ENCODE measurements at regions not wholly inside any gene's neighbourhood (a gene's known extent, or its start where the extent isn't known, plus 50 kb on each side); places are given as distances from the start of the nearest gene placed in this dataset.
"Not testable (repeated sequence)": the region's sequence is repeated elsewhere in the genome, so short reads cannot be mapped to it uniquely, and the experiment has no call there.

DNA sequence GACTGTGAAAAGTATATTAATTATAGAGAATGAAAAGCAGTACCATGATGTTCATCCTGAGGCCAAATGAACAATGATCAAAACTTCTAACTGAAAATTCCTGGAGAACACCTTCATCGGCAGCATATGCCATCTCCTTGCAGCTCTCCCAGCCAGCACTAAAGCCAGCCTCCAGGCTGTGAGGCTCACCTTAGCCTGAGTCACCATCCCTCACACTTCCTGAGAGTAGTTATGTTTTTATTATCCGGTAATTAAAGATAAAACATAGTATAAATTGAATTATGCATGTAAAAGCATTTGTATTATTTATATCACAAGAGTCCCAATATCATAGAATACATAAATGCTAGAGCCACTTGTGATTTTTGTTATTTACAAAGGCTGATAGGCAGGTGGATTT, 341.9 kb downstream of the BCL2L11 start:
- ATAC-seq; H3K36me3 ChIP-seq; FAIRE-seq; H3K27me3 ChIP-seq; H3K4me1 ChIP-seq; intact Hi-C loops (cut with DNase I); DNase-seq; H3K27ac ChIP-seq; H3K4me3 ChIP-seq; H3K9me3 ChIP-seq: not testable (repeated sequence)
- WGBS, 2 donors, result 20 to 53% methylated on average over 1 to 2 of the region's 2 CpGs

DNA sequence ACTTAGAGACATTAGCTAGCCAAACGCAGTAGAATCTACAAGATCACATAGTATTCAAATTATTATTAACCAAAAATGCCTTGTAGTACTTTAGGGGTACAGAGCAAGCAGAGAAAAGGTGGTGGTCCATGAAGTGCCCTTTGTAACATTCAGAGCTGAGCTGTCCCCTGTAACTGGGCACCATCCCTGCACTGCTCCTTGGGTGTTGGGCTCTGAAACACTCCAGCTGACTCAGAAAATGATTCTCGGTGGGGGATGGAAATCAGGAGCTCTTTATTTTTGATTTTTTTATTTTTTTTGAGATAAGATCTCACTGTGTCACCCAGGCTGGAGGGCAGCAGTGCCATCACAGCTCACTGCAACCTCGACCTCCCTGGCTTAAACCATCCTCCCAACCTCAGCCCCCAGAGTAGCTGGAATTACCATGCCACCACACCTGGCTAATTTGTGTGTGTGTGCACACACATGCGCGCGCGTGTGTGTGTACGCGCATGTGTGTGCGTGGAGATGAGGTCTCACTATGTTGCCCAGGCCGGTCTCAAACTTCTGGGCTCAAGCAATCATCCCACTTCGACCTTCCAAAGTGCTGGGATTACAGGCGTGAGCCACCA, 342.6 kb downstream of the BCL2L11 start:
- DNase-seq; intact Hi-C loops (cut with DNase I); FAIRE-seq; H3K36me3 ChIP-seq; H3K4me1 ChIP-seq; H3K27me3 ChIP-seq; H3K4me3 ChIP-seq; H3K9me3 ChIP-seq: not testable (repeated sequence)
- ATAC-seq, result peak; percentile 15 to 39 (median 27)
- WGBS, 2 donors, result 84 to 87% methylated on average over 11 of the region's 13 CpGs
- H3K27ac ChIP-seq, result peak overlapping the region in 3 of 4 donors; percentile 33 to 67 (median 64)

DNA sequence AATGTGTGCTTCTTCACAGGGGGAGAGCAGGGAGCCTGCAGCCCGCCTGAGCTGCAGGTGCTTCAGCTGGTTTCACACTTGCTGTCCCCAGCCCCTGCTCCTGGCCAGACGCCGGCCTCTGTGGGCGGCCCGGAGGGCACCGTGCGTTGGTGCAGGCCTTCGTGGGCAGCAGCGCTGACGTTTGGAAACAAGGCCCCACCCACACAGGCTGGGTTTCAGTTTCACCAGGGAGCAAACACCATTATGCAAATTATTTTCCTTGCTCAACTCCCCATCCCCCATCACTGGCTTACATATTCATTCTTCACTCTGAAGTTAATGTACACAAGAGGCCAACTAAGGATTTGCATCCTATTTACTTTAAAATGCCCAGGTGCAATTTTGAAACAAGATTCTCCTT, 343.2 kb downstream of the BCL2L11 start:
- H3K9me3 ChIP-seq; H3K4me3 ChIP-seq; H3K36me3 ChIP-seq; H3K4me1 ChIP-seq; H3K27me3 ChIP-seq; FAIRE-seq; intact Hi-C loops (cut with DNase I): not testable (repeated sequence)
- peak; percentile 87 to 96 (median 94) for ATAC-seq
- peak in 2 of 6 donors; percentile 22 to 26 for DNase-seq
- H3K27ac ChIP-seq, result peak overlapping the region in 3 of 4 donors; percentile 33 to 67 (median 64)
- no CpG with 5 or more reads among the region's 10 CpGs for WGBS, 2 donors

DNA sequence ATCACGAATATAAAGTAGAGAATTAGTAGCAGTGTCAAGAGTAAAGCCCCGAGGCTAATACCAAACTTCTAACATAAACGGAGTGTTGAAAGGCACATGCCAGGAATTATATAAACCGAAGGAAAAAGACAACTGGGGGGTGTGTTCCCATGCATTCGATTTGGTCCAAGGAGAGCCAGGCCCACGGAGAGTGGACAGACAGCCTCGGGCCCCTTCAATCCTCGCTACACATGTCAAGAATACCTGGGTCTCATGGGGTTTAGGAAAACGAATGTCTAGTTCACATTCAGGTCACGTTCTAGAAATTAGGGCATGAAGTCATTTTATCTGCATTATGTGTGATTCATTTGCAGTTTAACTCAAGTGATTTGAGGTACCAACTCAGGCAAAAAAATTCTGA, 343.7 kb downstream of the BCL2L11 start:
- H3K4me3 ChIP-seq; H3K27ac ChIP-seq; FAIRE-seq; ATAC-seq; H3K9me3 ChIP-seq; DNase-seq; H3K27me3 ChIP-seq; H3K4me1 ChIP-seq; H3K36me3 ChIP-seq; intact Hi-C loops (cut with DNase I): not testable (repeated sequence)
- WGBS, 2 donors, result 51 to 64% methylated on average over 7 of the region's 10 CpGs

DNA sequence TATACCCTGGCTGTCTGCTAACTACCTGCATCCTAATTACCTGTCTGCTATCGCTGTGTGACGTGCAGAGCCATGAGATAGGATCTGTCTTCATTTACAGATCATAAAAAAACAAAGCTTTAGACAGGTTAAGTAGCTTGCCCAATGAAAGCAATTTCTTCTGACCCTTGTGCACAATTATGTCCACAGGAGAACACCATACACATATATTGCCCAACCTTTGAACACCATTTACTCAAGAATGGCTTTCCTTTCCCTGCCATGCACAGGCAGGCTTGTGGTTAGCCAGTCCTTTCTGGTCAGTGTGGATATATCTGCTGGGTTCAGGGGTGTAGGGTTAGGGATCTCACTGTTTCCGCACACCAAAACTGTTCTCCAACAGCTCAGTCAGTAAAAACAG, 344.8 kb downstream of the BCL2L11 start:
- H3K27me3 ChIP-seq; DNase-seq; H3K36me3 ChIP-seq; H3K4me3 ChIP-seq; ATAC-seq; H3K27ac ChIP-seq; H3K4me1 ChIP-seq; H3K9me3 ChIP-seq; intact Hi-C loops (cut with DNase I); FAIRE-seq: not testable (repeated sequence)
- WGBS, 2 donors, result 97 to 98% methylated on average over 3 of the region's 3 CpGs

DNA sequence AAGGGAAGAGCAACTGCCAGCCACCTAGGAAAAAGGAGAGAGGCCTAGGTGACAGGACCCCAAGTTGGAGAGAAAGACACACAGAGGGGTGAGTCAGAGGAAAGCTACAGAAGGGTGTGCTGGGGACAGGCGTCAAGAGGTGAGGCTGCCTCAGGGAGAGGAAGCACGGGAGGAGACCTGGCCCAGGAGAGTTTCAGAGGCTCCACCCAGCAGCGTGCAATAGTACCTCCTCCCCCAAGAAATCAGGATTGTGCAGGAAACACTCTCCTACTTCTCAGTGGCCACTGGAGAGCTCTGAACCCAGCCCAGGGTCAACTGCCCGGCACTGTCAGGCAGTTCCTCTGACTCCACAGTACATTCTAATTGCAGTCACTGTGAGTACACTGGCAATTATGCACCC, 346.0 kb downstream of the BCL2L11 start:
- H3K27ac ChIP-seq; H3K9me3 ChIP-seq; H3K4me1 ChIP-seq; H3K36me3 ChIP-seq; FAIRE-seq; DNase-seq; H3K27me3 ChIP-seq; intact Hi-C loops (cut with DNase I); H3K4me3 ChIP-seq: not testable (repeated sequence)
- ATAC-seq, result peak in 3 of 4 donors; percentile 8 to 43 (median 25)
- WGBS, 2 donors, result 32 to 37% methylated on average over 3 to 4 of the region's 4 CpGs

DNA sequence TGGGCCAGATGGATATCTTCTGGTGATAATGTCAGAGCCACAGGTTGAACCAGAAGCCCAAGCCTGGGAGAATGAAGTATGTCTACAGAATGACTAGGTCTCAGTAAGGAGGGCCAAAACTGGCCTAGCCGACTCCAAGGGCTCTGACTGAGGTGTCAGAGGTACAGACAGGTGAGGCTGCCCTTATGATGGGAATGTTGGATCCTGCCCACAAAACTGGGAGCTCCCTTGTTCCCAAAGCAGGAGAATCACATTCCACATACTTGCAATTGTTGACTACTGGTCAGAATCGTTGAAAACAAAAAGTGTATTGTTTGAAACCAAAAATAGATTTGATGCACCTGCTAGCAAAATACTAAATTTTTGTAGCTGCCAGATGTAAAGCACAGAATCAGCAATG, 350.2 kb downstream of the BCL2L11 start:
- FAIRE-seq; H3K9me3 ChIP-seq; intact Hi-C loops (cut with DNase I); H3K27me3 ChIP-seq; H3K4me3 ChIP-seq; H3K4me1 ChIP-seq; H3K36me3 ChIP-seq; H3K27ac ChIP-seq: not testable (repeated sequence)
- ATAC-seq (peak in 2 of 4 donors; percentile 30 to 67), DNase-seq (peak in 1 of 6 donors; percentile 8)
- 31 to 43% methylated on average over 1 to 2 of the region's 2 CpGs for WGBS, 2 donors

DNA sequence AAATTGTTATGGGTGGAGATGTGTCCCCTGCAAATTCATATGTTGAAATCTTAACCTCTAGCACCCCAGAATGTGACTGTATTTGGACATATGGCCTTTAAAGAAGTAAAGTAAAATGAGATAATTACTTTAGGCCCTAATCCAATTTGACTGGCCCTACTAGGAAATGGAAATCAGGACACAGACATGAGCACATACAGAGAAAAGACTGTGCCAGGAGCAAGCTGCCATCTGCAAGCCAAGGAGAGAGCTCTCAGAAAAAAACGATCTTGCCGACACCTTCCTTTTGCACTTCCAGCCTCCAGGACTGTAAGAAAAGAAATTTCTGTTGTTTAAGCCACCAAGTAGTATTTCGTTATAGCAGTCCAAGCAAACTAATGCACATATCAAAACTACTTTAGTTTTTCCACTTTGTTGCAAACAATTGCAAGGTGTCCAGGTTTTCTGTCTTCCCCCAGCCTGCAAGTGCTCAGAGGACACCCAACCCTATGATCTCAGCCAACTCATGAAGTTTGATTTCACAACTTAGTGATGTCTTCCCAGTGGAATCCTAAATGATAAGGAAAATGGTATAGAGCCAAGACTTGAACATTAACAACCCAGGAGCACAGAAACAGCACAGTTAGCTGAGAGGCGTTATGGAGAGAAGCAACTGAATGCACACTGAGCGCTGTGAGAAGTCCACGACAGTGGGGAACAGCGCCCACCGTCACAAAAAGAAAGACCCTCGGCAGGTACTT, 351.2 kb downstream of the BCL2L11 start:
- peak in 3 of 4 donors; percentile 57 to 59 (median 57) for ATAC-seq
- 64 to 68% methylated on average over 6 to 7 of the region's 9 CpGs for WGBS, 2 donors
- H3K9me3 ChIP-seq; H3K4me3 ChIP-seq; DNase-seq; H3K27ac ChIP-seq; H3K27me3 ChIP-seq; H3K4me1 ChIP-seq; H3K36me3 ChIP-seq; FAIRE-seq; intact Hi-C loops (cut with DNase I): not testable (repeated sequence)

DNA sequence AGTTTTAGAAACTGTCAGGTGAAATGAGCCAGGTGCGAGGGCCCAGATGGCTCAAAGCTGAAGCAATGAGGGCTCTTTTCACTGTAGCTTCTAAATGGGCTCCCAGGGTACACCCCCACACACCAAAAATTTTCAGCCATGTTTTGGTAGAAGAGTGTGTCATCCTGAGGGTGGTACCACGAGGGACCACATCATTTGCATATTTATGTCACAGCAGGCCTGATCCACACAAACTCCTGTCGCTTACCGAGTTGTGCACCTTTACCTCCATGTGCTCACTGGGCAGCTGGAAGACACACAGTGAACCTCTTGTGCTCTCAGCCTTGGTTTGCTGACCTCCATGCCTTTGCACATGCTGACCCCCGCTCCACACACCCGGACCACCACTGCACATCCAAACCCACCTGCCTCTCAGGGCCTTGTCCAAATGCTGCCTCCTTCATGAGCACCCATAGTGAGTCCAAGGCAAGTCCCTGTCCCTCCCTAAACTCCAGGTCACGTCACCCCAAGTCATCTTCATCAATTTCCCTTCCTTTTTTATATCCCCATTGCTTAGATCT, 352.2 kb downstream of the BCL2L11 start:
- ATAC-seq; H3K27ac ChIP-seq; H3K4me3 ChIP-seq; DNase-seq; H3K4me1 ChIP-seq; FAIRE-seq; H3K36me3 ChIP-seq; H3K27me3 ChIP-seq; intact Hi-C loops (cut with DNase I); H3K9me3 ChIP-seq: not testable (repeated sequence)
- WGBS, 2 donors, result 52 to 68% methylated on average over 7 of the region's 7 CpGs

DNA sequence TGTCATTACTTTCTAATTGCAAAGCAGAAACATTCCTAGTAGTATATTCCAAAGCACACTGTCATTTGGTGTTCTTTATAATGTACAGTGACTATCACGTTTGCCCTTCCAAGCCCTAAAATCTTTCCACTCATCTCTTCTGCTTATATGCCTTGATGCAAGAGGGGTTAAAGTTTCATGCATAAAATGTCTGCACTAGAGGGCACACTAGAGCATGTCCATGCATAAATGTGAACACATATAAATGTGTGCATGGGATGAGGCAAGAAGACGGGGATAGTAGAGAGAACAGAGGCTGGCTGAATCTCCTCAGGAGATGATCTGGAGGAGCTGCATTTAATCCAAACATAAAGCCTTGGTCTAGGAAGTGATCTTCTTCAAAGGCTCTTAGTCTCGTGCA, 352.8 kb downstream of the BCL2L11 start:
- intact Hi-C loops (cut with DNase I); FAIRE-seq; H3K4me3 ChIP-seq; DNase-seq; H3K36me3 ChIP-seq; H3K27ac ChIP-seq; H3K9me3 ChIP-seq; H3K27me3 ChIP-seq; H3K4me1 ChIP-seq: not testable (repeated sequence)
- peak in 3 of 4 donors; percentile 69 to 78 (median 75) for ATAC-seq
- WGBS, 2 donors, result 34 to 53% methylated on average over 2 to 3 of the region's 3 CpGs

DNA sequence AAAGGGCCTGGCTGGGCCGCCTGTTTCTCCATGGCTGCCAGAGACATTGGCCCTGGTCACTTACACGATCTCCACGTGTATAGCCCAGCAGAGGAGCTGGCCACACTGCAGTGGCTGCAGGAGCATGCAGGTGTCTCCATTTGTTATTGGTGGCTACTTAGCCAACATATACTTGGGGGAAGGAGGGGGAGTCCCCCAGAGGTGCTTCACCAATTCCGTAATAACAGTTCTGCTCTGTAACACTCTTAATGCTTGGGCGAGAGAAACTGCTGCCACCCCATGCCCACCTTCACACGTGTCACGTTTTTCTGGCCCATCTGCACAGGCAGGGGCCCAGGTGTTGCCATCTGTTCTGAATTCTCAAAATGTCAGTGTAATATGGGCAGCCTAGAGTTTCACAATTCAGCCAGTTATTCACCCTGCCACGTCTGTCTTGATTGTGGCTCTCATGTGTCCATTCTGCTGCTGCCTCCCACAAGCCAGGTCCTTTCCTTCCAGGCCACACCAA, 353.5 kb downstream of the BCL2L11 start:
- H3K4me1 ChIP-seq; H3K27me3 ChIP-seq; H3K36me3 ChIP-seq; H3K9me3 ChIP-seq; H3K4me3 ChIP-seq; intact Hi-C loops (cut with DNase I); H3K27ac ChIP-seq; DNase-seq; ATAC-seq; FAIRE-seq: not testable (repeated sequence)
- WGBS, 2 donors, result 71 to 75% methylated on average over 8 of the region's 8 CpGs

DNA sequence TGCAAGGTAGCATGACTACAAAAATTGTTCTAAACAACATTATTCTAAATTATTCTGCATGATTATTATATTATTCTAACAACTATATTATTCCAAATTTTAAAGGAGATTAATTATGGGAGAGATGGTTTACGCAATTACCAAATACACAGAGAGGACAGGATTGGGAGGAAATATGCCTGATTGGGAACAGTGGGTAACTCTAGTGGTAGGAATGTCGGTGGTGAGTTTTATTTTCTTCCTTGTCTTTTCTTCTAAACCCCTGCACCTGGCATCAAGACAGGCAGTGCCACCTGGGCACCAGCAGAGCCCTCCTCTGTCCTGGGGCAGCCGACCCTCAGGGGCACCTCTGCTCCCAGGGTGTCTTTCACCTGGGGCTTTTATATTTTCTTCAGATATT, 357.6 kb downstream of the BCL2L11 start:
- H3K4me3 ChIP-seq; H3K27me3 ChIP-seq; H3K4me1 ChIP-seq; H3K9me3 ChIP-seq; H3K36me3 ChIP-seq; DNase-seq; ATAC-seq; H3K27ac ChIP-seq; FAIRE-seq; intact Hi-C loops (cut with DNase I): not testable (repeated sequence)
- 52 to 81% methylated on average over 2 of the region's 3 CpGs for WGBS, 2 donors
